Stomach smooth muscle (tissue), 2 donors: ENCODE measurements at regions not wholly inside any gene's neighbourhood (a gene's known extent, or its start where the extent isn't known, plus 50 kb on each side); places are given as distances from the start of the nearest gene placed in this dataset.

ENCODE experiments used
- H3K27ac ChIP-seq: one replicate; pipeline ENCODE4 v1.7.0; 2013; ENCODE audit warnings: mild to moderate bottlenecking, low read length, inconsistent platforms
- H3K27me3 ChIP-seq, 2 donors: one replicate each; pipeline ENCODE4 v1.7.0; 2013; ENCODE audit warnings: low read length in 2 of 2; ENCODE audit not compliant: insufficient read depth in 2 of 2, control insufficient read depth in 1 of 2
- H3K36me3 ChIP-seq, 2 donors: one replicate each; pipeline ENCODE4 v1.7.0; 2013; ENCODE audit warnings: low read length in 2 of 2; ENCODE audit not compliant: control insufficient read depth in 2 of 2, insufficient read depth in 2 of 2
- H3K4me1 ChIP-seq: one replicate; pipeline ENCODE4 v1.7.0; 2013; ENCODE audit warnings: low read length; ENCODE audit not compliant: control insufficient read depth, insufficient read depth
- H3K4me3 ChIP-seq, 2 donors: one replicate each; pipeline ENCODE4 v1.7.0; 2013; ENCODE audit warnings: low read length in 2 of 2
- H3K9ac ChIP-seq, 2 donors: one replicate each; pipeline ENCODE4 v1.7.0; 2013; ENCODE audit warnings: low read length in 2 of 2, mild to moderate bottlenecking in 1 of 2
- H3K9me3 ChIP-seq, 2 donors: one replicate each; pipeline ENCODE4 v1.7.0; 2013; ENCODE audit warnings: low read length in 2 of 2; ENCODE audit not compliant: control insufficient read depth in 2 of 2
- donor health status: healthy.
- donor health status: Pancreatic carcinoma.

- no peak overlapping the region for H3K9ac ChIP-seq
- H3K4me3 ChIP-seq, result no peak overlapping the region
- H3K27me3 ChIP-seq, result no peaks in the 10 kb centered on the region
- peaks cover 0 to 3% of the 10 kb centered on the region in 2 donors for H3K9me3 ChIP-seq
- H3K27ac ChIP-seq, result no peak overlapping the region
- H3K4me1 ChIP-seq, result no peaks in the 10 kb centered on the region
- no peaks in the 10 kb centered on the region for H3K36me3 ChIP-seq
Measured at GRCh38 chr13:76132532-76132931, 496.4 kb downstream of the LMO7 start.

- Histone ChIP-seq H3K4me1 (no peaks in the 10 kb centered on the region), H3K4me3 (no peak overlapping the region), H3K36me3 (no peaks in the 10 kb centered on the region), H3K9ac (no peak overlapping the region), H3K27me3 (no peaks in the 10 kb centered on the region), H3K9me3 (peaks cover 0 to 3% of the 10 kb centered on the region in 2 donors), H3K27ac (no peak overlapping the region)
Measured at GRCh38 chr13:76131551-76131950, 495.4 kb downstream of the LMO7 start.

GRCh38 chr13:76129305-76130000 lies 493.3 kb downstream of the LMO7 start:
- Histone ChIP-seq H3K36me3 (no peaks in the 10 kb centered on the region), H3K4me1 (no peaks in the 10 kb centered on the region), H3K9me3 (peaks cover 2 to 5% of the 10 kb centered on the region in 2 donors), H3K27me3 (no peaks in the 10 kb centered on the region), H3K9ac (no peak overlapping the region), H3K27ac (no peak overlapping the region), H3K4me3 (no peak overlapping the region)

- H3K4me1 ChIP-seq, result no peaks in the 10 kb centered on the region
- no peaks in the 10 kb centered on the region for H3K36me3 ChIP-seq
- no peaks in the 10 kb centered on the region for H3K27me3 ChIP-seq
Measured at GRCh38 chr13:76127922-76128321, 491.8 kb downstream of the LMO7 start.

GRCh38 chr13:76123548-76123947 lies 487.4 kb downstream of the LMO7 start:
- no peaks in the 10 kb centered on the region for H3K27me3 ChIP-seq
- H3K4me3 ChIP-seq, result no peak overlapping the region
- peaks cover 2 to 19% of the 10 kb centered on the region in 2 donors for H3K9me3 ChIP-seq
- H3K36me3 ChIP-seq, result no peaks in the 10 kb centered on the region
- H3K4me1 ChIP-seq, result no peaks in the 10 kb centered on the region
- no peak overlapping the region for H3K27ac ChIP-seq
- no peak overlapping the region for H3K9ac ChIP-seq

More at GRCh38 chr13:76127922-76128321, 491.8 kb downstream of the LMO7 start:
- Histone ChIP-seq H3K9ac (no peak overlapping the region), H3K27ac (no peak overlapping the region), H3K9me3 (peaks cover 2 to 18% of the 10 kb centered on the region in 2 donors), H3K4me3 (no peak overlapping the region)

GRCh38 chr13:76116751-76117360 lies 480.7 kb downstream of the LMO7 start:
- Histone ChIP-seq H3K36me3 (no peaks in the 10 kb centered on the region), H3K9me3 (peaks cover 0 to 5% of the 10 kb centered on the region in 2 donors), H3K9ac (no peak overlapping the region), H3K27me3 (no peaks in the 10 kb centered on the region), H3K27ac (no peak overlapping the region), H3K4me3 (no peak overlapping the region), H3K4me1 (no peaks in the 10 kb centered on the region)

- Histone ChIP-seq H3K4me1 (no peaks in the 10 kb centered on the region), H3K27ac (no peak overlapping the region), H3K9me3 (peaks cover 0 to 2% of the 10 kb centered on the region in 2 donors), H3K27me3 (no peaks in the 10 kb centered on the region), H3K9ac (no peak overlapping the region), H3K36me3 (no peaks in the 10 kb centered on the region), H3K4me3 (no peak overlapping the region)
Measured at GRCh38 chr13:76106763-76107162, 470.6 kb downstream of the LMO7 start.

GRCh38 chr13:76094645-76095044 lies 458.5 kb downstream of the LMO7 start:
- no peak overlapping the region for H3K4me3 ChIP-seq
- H3K4me1 ChIP-seq, result no peaks in the 10 kb centered on the region
- no peaks in the 10 kb centered on the region for H3K36me3 ChIP-seq
- no peak overlapping the region for H3K9ac ChIP-seq
- H3K27ac ChIP-seq, result no peak overlapping the region
- no peaks in the 10 kb centered on the region for H3K9me3 ChIP-seq
- H3K27me3 ChIP-seq, result no peaks in the 10 kb centered on the region

- H3K27me3 ChIP-seq, result no peaks in the 10 kb centered on the region
- H3K9ac ChIP-seq, result no peak overlapping the region
- H3K4me3 ChIP-seq, result no peak overlapping the region
- H3K36me3 ChIP-seq, result no peaks in the 10 kb centered on the region
- H3K4me1 ChIP-seq, result no peaks in the 10 kb centered on the region
- no peak overlapping the region for H3K27ac ChIP-seq
- peaks cover 0 to 2% of the 10 kb centered on the region in 2 donors for H3K9me3 ChIP-seq
Measured at GRCh38 chr13:76091076-76091475, 454.9 kb downstream of the LMO7 start.

- no peaks in the 10 kb centered on the region for H3K36me3 ChIP-seq
- peaks cover 0 to 2% of the 10 kb centered on the region in 2 donors for H3K9me3 ChIP-seq
- H3K27ac ChIP-seq, result no peak overlapping the region
- no peaks in the 10 kb centered on the region for H3K4me1 ChIP-seq
- H3K27me3 ChIP-seq, result no peaks in the 10 kb centered on the region
- H3K9ac ChIP-seq, result no peak overlapping the region
- H3K4me3 ChIP-seq, result no peak overlapping the region
Measured at GRCh38 chr13:76086729-76087128, 450.6 kb downstream of the LMO7 start.

GRCh38 chr13:76067850-76068249 lies 431.7 kb downstream of the LMO7 start:
- no peaks in the 10 kb centered on the region for H3K36me3 ChIP-seq
- H3K4me3 ChIP-seq, result no peak overlapping the region
- no peaks in the 10 kb centered on the region for H3K4me1 ChIP-seq
- peaks cover 0 to 2% of the 10 kb centered on the region in 2 donors for H3K9me3 ChIP-seq
- H3K9ac ChIP-seq, result no peak overlapping the region
- no peak overlapping the region for H3K27ac ChIP-seq
- no peaks in the 10 kb centered on the region for H3K27me3 ChIP-seq
